ENCODE measurements at regions not wholly inside any gene's neighbourhood (a gene's known extent, or its start where the extent isn't known, plus 50 kb on each side); places are given as distances from the start of the nearest gene placed in this dataset.

GRCh38 chr12:69120354-69120753 lies 119.0 kb upstream of the CPSF6 start:
- H3K9ac ChIP-seq (replicated peaks in 1 of 4; ENCODE audit: extremely low read depth in 1 of 4, low read depth in 3 of 4, low read length in 3 of 4), result no peak overlapping the region
- peaks cover 0 to 3% (median 2%) of the 10 kb centered on the region in 4 experiments; a peak in 4 of 7 replicates for H3K4me1 ChIP-seq (replicated peaks in 1 of 4; ENCODE audit: control insufficient read depth in 3 of 4, insufficient read depth in 4 of 4, low read length in 3 of 4)
- H3K36me3 ChIP-seq (ENCODE audit: control insufficient read depth in 2 of 4, insufficient read depth in 4 of 4, low read length in 3 of 4), result no peaks in the 10 kb centered on the region
- H2BK12ac ChIP-seq (ENCODE audit: low read depth, low read length), result no peak overlapping the region
- H3K14ac ChIP-seq (ENCODE audit: insufficient read length), result no peak overlapping the region
- no peak overlapping the region for H4K8ac ChIP-seq (ENCODE audit: extremely low read depth, insufficient read depth, low read length)
- FAIRE-seq (no peak), DNase-seq (ENCODE audit: low read depth in 1 of 2, low spot score in 2 of 2) (no peak)
- H3K27ac ChIP-seq (ENCODE audit: low read depth, low read length), result no peak overlapping the region
- no peak overlapping the region for H2AK5ac ChIP-seq (ENCODE audit: low read depth, low read length)
- H3K79me2 ChIP-seq (ENCODE audit: control insufficient read depth in 1 of 2, insufficient read depth in 2 of 2, low read length in 2 of 2), result no peaks in the 10 kb centered on the region
- no peaks in the 10 kb centered on the region for H3K79me1 ChIP-seq (ENCODE audit: low read depth, low read length)
- H3K18ac ChIP-seq (ENCODE audit: extremely low read depth, low read length), result no peak overlapping the region
- no peak overlapping the region for H3K4ac ChIP-seq (replicated peaks; ENCODE audit: insufficient read length, low read depth, low read length)
- H2AFZ ChIP-seq (ENCODE audit: low read length), result no peak overlapping the region
- no peak overlapping the region for H2BK5ac ChIP-seq (ENCODE audit: low read depth, low read length)
- POLR2A ChIA-PET (ENCODE audit: partially characterized antibody), result no interaction called here
- CTCF ChIA-PET (ENCODE audit: partially characterized antibody), result no interaction called here
- no peak overlapping the region for H4K91ac ChIP-seq (replicated peaks; ENCODE audit: insufficient read length, low read length)
- H2BK20ac ChIP-seq (ENCODE audit: low read length), result no peak overlapping the region
- no peaks in the 10 kb centered on the region for H3K27me3 ChIP-seq (replicated peaks in 1 of 4; ENCODE audit: control insufficient read depth in 3 of 4, extremely low read depth in 1 of 4, insufficient read depth in 3 of 4, low read length in 3 of 4)
- no peaks in the 10 kb centered on the region for H3K9me3 ChIP-seq (ENCODE audit: insufficient read depth in 2 of 2, low read depth in 1 of 2, low read length in 1 of 2)
- H3K56ac ChIP-seq (replicated peaks; ENCODE audit: insufficient read length, low read depth, low read length), result no peak overlapping the region
- TF ChIP-seq RBBP5 (IDR thresholded peaks at IDR 0.05; ENCODE audit: borderline replicate concordance, low read depth, low read length) (no peak), RAD21 (IDR thresholded peaks at IDR 0.05 in 1 of 2, conservative IDR thresholded peaks at IDR 0.05 in 1 of 2; ENCODE audit: low read depth in 2 of 2, low read length in 2 of 2) (no peak), CTBP2 (IDR thresholded peaks at IDR 0.05; ENCODE audit: borderline replicate concordance, insufficient read depth, insufficient read length, low read length) (no peak), SIX5 (IDR thresholded peaks at IDR 0.05; ENCODE audit: low read depth, low read length) (no peak), RXRA (IDR thresholded peaks at IDR 0.05; ENCODE audit: insufficient read depth, low read depth, low read length) (no peak), PHF8 (conservative IDR thresholded peaks at IDR 0.05; ENCODE audit: low read depth, low read length) (no peak)
- H3K23ac ChIP-seq (ENCODE audit: insufficient read length), result no peak overlapping the region
- no peaks in the 10 kb centered on the region for H3K23me2 ChIP-seq (ENCODE audit: low read depth, low read length)
- 72% methylated on average over 5 of the region's 5 CpGs; no CpG with 5 or more reads in 1 of the 2 experiments for WGBS, 2 experiments (ENCODE audit: extremely low coverage in 1 of 2, insufficient coverage in 1 of 2, insufficient read length in 1 of 2, insufficient replicate concordance in 2 of 2, low coverage in 1 of 2, low lambda C conversion rate in 2 of 2, missing lambda C conversion rate in 1 of 2)
- no peak overlapping the region for H3K4me2 ChIP-seq (ENCODE audit: insufficient read depth in 1 of 2, low read depth in 2 of 2, low read length in 2 of 2)
- no peaks in the 10 kb centered on the region for H4K20me1 ChIP-seq (replicated peaks in 1 of 2; ENCODE audit: control insufficient read depth in 1 of 2, insufficient read depth in 2 of 2, low read length in 2 of 2)
- H2BK120ac ChIP-seq (replicated peaks; ENCODE audit: low read depth, low read length), result no peak overlapping the region
- H2BK15ac ChIP-seq (ENCODE audit: low read length), result no peak overlapping the region
- H4K5ac ChIP-seq (ENCODE audit: insufficient read length, low read depth, low read length), result no peak overlapping the region
- no peak overlapping the region for H3K4me3 ChIP-seq (ENCODE audit: extremely low read depth in 1 of 4, insufficient read depth in 2 of 4, low read depth in 3 of 4, low read length in 4 of 4)
